DOHH2 (cell line): ENCODE measurements at regions not wholly inside any gene's neighbourhood (a gene's known extent, or its start where the extent isn't known, plus 50 kb on each side); places are given as distances from the start of the nearest gene placed in this dataset.

Experiments used
- CTCF ChIP-seq: fragments of 200-600 bp; sonication (generic); IDR thresholded peaks from one replicate; pipeline ENCODE4 v1.5.1; 2014; ENCODE audit warnings: antibody characterized with exemption, mild to moderate bottlenecking, low read depth, low read length; ENCODE audit not compliant: poor library complexity, severe bottlenecking
- EZH2phosphoT487 ChIP-seq: fragments of 200-600 bp; sonication (generic); IDR thresholded peaks from 2 replicates; pipeline ENCODE4 v1.6.1; 2017; ENCODE audit warnings: borderline replicate concordance, mild to moderate bottlenecking, antibody characterized with exemption, low read length, moderate library complexity, mixed read lengths

- no peak for TF ChIP-seq CTCF
- no peak for TF ChIP-seq EZH2phosphoT487
These were observed 125.1 kb downstream of the ESM1 start for GRCh38 chr5:54860321-54860720.
